Epithelial cell of proximal tubule (primary cell): ENCODE measurements at regions not wholly inside any gene's neighbourhood (a gene's known extent, or its start where the extent isn't known, plus 50 kb on each side); places are given as distances from the start of the nearest gene placed in this dataset.

Experiments used
- DNase-seq: peaks from one replicate; pipeline ENCODE4 v3.0.0-alpha.2; 2011; ENCODE audit warnings: low read depth
- H3K4me3 ChIP-seq: 2 replicates; pipeline ENCODE4 v1.5.1; 2011; ENCODE audit warnings: low read depth, mild to moderate bottlenecking, low read length
- TF ChIP-seq, protein P1 (sequence below): conservative IDR thresholded peaks from 2 replicates; pipeline ENCODE4 v1.5.1; 2012; ENCODE audit warnings: low read depth, mild to moderate bottlenecking, low read length

DNA sequence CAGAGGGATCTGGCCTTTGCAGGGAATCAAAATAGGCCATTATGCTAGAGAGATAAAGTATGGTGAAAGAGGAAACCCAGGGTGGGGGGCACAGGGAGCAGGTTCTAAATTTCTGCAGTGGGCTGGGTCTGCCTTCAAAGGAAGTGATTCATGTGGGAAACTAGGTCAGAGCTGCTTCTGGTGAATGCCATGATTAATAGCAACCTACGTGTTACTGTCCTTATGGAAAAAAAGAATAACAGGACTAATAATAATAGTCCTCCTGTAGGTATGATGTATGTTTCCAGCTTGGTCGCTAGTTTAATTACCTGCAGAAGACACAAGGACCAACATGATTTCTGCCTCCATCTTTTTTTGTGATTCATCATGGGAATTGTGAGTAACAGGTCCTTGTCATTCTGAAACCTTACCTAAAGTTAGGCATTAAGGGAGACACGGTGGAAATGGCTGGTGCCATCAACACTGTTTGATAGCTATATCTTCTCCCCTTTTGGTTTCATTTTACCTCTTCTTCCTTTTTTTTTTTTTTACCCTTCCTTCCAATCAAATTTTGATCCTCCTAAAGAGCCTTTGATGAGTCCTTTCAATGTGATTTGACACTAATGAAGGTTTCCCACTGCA, 180.4 kb downstream of the CPEB2 start:
- DNase-seq = no peak
- TF ChIP-seq, protein P1, sequence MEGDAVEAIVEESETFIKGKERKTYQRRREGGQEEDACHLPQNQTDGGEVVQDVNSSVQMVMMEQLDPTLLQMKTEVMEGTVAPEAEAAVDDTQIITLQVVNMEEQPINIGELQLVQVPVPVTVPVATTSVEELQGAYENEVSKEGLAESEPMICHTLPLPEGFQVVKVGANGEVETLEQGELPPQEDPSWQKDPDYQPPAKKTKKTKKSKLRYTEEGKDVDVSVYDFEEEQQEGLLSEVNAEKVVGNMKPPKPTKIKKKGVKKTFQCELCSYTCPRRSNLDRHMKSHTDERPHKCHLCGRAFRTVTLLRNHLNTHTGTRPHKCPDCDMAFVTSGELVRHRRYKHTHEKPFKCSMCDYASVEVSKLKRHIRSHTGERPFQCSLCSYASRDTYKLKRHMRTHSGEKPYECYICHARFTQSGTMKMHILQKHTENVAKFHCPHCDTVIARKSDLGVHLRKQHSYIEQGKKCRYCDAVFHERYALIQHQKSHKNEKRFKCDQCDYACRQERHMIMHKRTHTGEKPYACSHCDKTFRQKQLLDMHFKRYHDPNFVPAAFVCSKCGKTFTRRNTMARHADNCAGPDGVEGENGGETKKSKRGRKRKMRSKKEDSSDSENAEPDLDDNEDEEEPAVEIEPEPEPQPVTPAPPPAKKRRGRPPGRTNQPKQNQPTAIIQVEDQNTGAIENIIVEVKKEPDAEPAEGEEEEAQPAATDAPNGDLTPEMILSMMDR = no peak
- no peak overlapping the region for H3K4me3 ChIP-seq

GRCh38 chr4:15186149-15186548, 183.9 kb downstream of the CPEB2 start:
- DNase-seq = no peak
- H3K4me3 ChIP-seq = no peak overlapping the region
- TF ChIP-seq, protein P1 = no peak

DNA sequence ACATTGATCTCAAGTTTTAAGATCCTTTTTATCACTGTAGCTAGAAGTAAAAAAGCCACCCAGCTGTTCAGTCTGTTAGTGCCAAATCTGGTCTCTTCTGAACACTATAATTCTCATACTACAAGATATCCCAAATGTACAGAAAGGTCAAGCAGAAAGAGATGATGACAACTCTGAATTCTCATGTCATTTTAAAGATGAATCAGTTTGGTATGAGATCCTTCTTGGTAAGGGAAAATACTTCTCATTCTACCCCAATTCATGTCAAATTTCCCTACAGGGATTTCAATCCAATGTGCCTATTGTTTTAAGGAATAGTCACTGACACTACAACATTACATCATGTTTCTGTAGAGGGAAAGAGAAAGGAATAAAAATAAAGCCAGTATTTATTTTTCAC, 184.5 kb downstream of the CPEB2 start:
- TF ChIP-seq, protein P1 = no peak
- no peak for DNase-seq
- no peak overlapping the region for H3K4me3 ChIP-seq

DNA sequence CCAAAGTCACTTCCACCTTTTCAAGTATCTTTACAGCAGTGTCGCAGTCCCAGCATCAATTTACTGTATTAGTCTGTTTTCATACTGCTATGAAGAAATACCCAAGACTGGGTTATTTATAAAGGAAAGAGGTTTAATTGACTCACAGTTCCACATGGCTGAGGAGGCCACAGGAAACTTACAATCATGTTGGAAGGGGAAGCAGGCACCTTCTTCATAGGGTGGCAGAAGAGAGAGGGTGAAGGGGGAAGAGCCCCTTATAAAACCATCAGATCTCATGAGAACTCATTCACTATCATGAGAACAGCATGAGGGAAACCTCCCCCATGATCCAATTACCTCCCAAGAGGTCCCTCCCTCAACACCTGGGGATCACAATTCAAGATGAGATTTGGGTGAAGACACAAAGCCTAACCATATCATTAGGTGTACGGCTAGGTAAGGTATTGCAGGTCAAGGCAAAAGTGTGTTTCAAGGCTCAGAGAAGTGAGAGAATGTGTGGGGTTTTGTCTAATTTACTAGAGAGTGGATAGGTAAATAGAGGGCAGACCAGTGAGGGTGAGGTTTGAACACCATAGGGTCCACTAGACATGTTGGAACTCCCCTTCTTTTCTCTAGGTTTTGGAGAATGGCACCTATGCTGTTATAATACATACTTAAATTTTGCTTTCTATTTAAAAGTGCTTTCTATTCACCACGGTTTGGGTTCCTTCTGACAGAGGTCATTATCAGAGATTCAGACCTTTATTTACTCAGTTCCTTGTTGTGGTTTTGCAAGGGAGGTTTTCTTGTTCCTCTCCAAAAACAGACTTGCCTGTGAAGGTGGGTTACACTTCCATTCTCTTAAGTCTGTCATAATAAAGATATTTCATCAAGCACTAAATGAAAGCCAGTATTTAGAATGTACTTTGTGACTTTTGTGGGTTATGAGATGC, 186.6 kb downstream of the CPEB2 start:
- H3K4me3 ChIP-seq = no peak overlapping the region
- TF ChIP-seq, protein P1 = no peak
- no peak for DNase-seq

DNA sequence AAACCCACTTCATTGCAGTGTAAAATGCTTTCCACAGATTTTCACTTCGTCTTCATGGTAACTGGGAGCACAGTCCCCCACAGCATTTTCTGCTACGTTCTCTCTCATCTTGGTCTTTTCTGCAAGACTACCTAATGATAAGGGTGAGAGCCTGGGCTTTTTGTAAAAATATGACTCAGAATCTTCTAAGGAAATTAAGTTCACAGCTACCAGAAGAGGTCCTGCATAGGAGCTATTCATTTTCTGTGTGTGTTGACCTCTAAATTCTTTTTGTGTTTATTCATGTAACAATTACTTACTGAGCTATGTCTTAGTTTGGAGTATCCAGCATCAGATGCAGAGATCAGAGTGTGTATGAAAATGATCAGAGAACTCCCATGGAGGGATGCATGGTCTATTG, 192.2 kb downstream of the CPEB2 start:
- no peak overlapping the region for H3K4me3 ChIP-seq
- DNase-seq = no peak
- TF ChIP-seq, protein P1 = no peak

DNA sequence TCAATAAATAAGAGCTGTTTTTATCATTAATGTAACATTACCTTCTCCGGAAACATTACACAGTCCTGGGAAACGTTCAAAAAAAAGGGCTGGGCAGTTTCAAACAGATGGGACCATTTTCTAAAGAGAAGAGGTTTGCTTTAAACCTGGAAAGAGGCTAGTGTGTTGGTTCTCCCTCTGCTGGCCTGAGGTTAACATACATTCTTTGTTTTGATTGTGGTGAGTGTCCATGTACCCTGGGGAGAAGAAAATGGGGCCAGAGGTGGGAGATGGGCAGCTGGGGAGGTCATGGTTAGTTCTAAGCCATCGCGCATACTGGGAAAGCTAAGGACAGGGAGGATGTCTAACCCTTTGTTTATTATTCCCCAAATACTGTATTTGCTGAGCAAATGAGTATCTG, 194.7 kb downstream of the CPEB2 start:
- no peak overlapping the region for H3K4me3 ChIP-seq
- TF ChIP-seq, protein P1 = peak; percentile 57
- DNase-seq = no peak
